Prostate gland (tissue), 2 donors: ENCODE measurements at regions not wholly inside any gene's neighbourhood (a gene's known extent, or its start where the extent isn't known, plus 50 kb on each side); places are given as distances from the start of the nearest gene placed in this dataset.

Experiments used
- CTCF ChIP-seq, 4 experiments: fragments of 200-600 bp in 2 of 4; fragments of 450-650 bp in 2 of 4; sonication (generic) in 2 of 4; IDR thresholded peaks; 1 replicate in 3 of 4; 2 replicates in 1 of 4; pipeline ENCODE4 v1.5.1; 2016 to 2019; ENCODE audit warnings: antibody characterized with exemption in 4 of 4, mild to moderate bottlenecking in 2 of 4, moderate library complexity in 2 of 4
- POLR2AphosphoS5 ChIP-seq: sonication (generic); formaldehyde crosslinking; IDR thresholded peaks from one replicate; pipeline ENCODE4 v1.6.1; 2017; ENCODE audit warnings: antibody characterized with exemption

- TF ChIP-seq CTCF (IDR thresholded peaks at IDR 0.05) = no peak
- TF ChIP-seq POLR2AphosphoS5 = no peak
Measured at GRCh38 chr3:137509354-137510045, 254.6 kb upstream of the SOX14 start.
